ENCODE measurements at regions not wholly inside any gene's neighbourhood (a gene's known extent, or its start where the extent isn't known, plus 50 kb on each side); places are given as distances from the start of the nearest gene placed in this dataset.
A peak's percentile ranks its signal among the peaks of the same experiment; 100 is the strongest.

DNA sequence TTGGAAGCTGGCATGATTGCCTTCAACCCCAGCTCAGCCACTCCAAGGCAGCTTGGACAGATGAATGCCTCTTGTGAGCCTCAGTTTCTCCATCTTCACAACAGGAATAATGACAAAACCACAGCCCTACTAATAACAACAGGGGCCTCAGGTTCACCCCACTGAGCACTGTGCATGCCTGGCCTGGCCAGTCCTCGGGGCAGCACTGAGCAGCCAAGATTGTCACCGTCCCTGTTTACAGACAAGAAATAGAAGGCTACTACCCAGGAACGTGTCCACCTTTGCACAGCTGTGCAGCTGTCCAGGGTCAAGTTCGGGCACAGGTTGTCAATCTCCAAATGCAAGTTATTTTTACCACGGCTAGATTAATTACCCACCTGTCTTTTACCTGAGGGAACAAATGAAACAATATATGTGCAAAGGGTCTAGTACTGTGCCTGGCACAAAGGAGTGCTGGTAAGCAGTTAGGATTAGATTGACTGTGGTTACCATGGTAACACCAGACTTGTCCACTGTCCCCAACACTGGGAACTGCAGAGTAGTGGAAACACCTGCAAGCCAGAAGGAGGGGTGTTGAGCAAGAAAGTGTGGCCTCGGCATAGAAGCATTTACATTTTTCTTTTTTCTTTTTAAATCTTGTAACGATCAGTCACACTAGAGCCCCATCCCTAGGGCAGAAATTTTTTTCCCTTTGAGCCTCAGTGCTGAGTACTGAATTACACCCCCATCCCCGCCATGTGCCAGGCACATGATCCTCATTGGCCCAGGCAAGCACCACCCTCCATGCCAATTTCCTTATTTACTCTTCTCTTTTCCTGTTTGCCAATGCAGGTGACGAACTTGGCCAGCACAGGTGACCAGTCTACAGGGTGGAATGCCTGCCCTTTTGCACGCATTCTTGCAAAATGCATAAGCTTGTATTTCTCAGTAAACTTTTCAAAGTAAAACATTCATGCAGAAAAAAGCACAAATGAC, 66.3 kb upstream of the SLC6A6 start:
- DNase-seq (ENCODE audit: low read depth) = peak; percentile 25
- no peak overlapping the region for H3K4me3 ChIP-seq (ENCODE audit: low read depth, low read length)
- peak; percentile 4; the same call in 1 of the 2 replicates for TF ChIP-seq MYC (IDR thresholded peaks at IDR 0.05; ENCODE audit: low read depth, low read length)
- no peak for TF ChIP-seq POLR2A (IDR thresholded peaks at IDR 0.05; ENCODE audit: extremely low read depth, insufficient read length)
- TF ChIP-seq MAX (IDR thresholded peaks at IDR 0.05; ENCODE audit: low read depth, low read length) = 0 out of 2 replicates have a peak, but pooled peaks have one; percentile 41

DNA sequence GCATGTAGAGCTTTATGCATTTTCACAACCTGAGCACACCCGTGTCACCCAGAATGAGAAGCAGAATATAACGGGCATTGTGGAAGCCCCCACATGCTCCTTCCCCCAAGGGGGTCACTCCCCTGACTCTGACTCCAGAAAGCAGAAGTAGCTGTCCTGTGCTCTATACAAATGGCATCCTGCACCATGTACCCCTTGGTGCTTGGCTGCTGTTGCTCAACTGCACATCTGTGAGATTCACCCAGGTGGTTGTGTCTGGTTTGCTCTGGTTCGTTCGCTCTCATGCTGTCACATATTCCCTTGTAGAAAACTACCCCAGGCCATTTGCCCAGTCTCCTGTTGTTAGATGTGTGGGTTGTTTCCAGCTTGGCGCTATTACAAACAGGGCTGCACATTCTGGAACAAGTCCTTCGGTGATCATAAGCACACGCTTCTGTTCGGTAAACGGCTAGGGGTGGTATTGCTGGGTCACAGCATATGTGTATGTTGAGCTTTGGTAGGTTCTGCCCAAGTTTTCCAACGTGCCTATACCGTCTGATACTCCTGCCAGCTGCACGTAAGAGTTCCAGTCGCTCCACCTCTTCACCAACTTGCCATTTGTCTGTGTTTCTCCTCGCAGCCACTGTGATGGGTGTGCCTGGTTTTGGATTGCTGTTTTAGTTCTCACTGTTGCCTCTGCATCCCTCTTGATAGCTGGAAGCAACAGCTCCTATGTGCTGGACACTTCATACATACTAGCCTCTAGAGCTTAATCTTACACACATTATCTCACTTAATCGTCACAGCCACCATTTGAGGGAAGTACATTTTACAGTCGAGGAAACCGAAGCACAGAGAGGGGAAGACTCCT, 65.4 kb upstream of the SLC6A6 start:
- peak; percentile 74 for DNase-seq (ENCODE audit: low read depth)
- H3K4me3 ChIP-seq (ENCODE audit: low read depth, low read length) = no peak overlapping the region
- no peak for TF ChIP-seq POLR2A (IDR thresholded peaks at IDR 0.05; ENCODE audit: extremely low read depth, insufficient read length)
- no peak for TF ChIP-seq CTCF (IDR thresholded peaks at IDR 0.05; ENCODE audit: low read depth, low read length)
- no peak for TF ChIP-seq MAX (IDR thresholded peaks at IDR 0.05; ENCODE audit: low read depth, low read length)
- TF ChIP-seq MYC (IDR thresholded peaks at IDR 0.05; ENCODE audit: low read depth, low read length) = no peak; the same call in 1 of the 2 replicates

DNA sequence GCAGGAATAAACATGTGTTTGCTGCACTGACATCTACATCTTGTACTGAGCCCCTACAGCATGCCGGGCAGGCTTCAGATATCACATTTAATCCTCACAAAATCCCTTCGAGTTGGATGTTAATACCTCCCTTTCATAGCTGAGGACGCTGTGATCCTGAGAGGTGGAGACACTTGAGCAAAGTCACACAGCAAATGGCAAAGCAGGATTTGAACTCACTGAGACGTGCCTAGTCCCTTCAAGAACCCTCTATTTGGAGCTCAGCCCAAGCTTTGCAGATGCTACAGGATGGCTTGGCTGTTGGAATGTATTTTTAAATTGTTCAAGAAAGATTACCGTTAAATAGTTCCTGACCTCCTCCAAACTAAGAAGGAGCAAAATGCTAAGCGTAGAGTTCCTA, 64.6 kb upstream of the SLC6A6 start:
- TF ChIP-seq CTCF (IDR thresholded peaks at IDR 0.05; ENCODE audit: low read depth, low read length) = no peak
- TF ChIP-seq MAX (IDR thresholded peaks at IDR 0.05; ENCODE audit: low read depth, low read length) = no peak
- no peak for TF ChIP-seq MYC (IDR thresholded peaks at IDR 0.05; ENCODE audit: low read depth, low read length)
- TF ChIP-seq POLR2A (IDR thresholded peaks at IDR 0.05; ENCODE audit: extremely low read depth, insufficient read length) = no peak
- H3K4me3 ChIP-seq (ENCODE audit: low read depth, low read length) = no peak overlapping the region
- no peak for DNase-seq (ENCODE audit: low read depth)

DNA sequence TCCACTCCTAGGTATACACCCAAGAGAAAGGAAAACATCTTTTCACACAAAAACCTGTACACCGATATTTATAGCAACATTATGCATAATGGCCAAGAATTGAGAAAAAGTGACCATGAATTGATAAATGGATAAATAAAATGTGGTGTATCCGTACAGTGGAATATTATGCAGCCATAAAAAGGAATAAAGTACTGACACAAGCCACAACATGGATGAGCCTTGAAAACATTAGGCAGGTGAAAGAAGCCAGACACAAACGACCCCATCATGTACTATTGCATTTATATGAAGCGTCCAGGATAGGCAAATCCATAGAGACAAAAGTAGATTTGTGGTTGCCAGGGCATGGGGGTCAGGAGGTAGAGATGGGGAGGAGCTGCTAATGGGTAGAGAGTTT, 64.2 kb upstream of the SLC6A6 start:
- no peak for DNase-seq (ENCODE audit: low read depth)
- no peak overlapping the region for H3K4me3 ChIP-seq (ENCODE audit: low read depth, low read length)
- TF ChIP-seq MYC (IDR thresholded peaks at IDR 0.05; ENCODE audit: low read depth, low read length) (no peak), CTCF (IDR thresholded peaks at IDR 0.05; ENCODE audit: low read depth, low read length) (no peak)

DNA sequence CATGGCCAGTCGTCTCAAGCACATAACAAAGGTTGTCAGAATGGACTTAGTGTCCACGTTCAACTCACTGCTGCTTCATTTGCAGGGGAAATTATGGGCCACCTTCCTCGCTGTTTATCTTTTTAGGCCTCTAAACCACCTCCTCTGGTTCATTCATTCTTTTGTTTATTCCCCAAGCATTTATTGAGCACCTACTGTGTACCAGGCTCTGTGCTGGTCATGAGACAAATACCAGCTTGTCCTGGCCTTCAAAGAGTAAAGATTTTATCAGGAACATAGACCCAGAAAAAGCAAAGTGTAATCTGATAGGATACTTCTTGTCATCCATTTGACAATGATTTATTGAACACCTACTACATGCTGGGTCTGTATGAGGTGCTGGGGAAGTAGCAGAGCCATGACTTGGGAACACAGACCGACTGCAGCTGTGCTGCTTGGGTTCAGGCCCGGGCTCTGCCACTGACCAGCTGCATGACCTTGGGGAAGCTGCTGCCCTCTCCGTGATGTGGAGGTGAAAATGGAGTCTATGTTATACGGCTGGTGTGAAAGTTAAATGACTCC, 63.4 kb upstream of the SLC6A6 start:
- H3K4me3 ChIP-seq (ENCODE audit: low read depth, low read length) = no peak overlapping the region
- no peak for DNase-seq (ENCODE audit: low read depth)

More for the DNA sequence above, 63.4 kb upstream of the SLC6A6 start:
- TF ChIP-seq MYC (IDR thresholded peaks at IDR 0.05; ENCODE audit: low read depth, low read length) (no peak), MAX (IDR thresholded peaks at IDR 0.05; ENCODE audit: low read depth, low read length) (no peak), CTCF (IDR thresholded peaks at IDR 0.05; ENCODE audit: low read depth, low read length) (no peak), POLR2A (IDR thresholded peaks at IDR 0.05; ENCODE audit: extremely low read depth, insufficient read length) (no peak)

Data from NB4 (cell line).